ENCODE measurements at regions not wholly inside any gene's neighbourhood (a gene's known extent, or its start where the extent isn't known, plus 50 kb on each side); places are given as distances from the start of the nearest gene placed in this dataset.

- DNase-seq, result no peak
These were observed 79.1 kb downstream of the ZNF365 start for GRCh38 chr10:62453274-62453673.

DNA sequence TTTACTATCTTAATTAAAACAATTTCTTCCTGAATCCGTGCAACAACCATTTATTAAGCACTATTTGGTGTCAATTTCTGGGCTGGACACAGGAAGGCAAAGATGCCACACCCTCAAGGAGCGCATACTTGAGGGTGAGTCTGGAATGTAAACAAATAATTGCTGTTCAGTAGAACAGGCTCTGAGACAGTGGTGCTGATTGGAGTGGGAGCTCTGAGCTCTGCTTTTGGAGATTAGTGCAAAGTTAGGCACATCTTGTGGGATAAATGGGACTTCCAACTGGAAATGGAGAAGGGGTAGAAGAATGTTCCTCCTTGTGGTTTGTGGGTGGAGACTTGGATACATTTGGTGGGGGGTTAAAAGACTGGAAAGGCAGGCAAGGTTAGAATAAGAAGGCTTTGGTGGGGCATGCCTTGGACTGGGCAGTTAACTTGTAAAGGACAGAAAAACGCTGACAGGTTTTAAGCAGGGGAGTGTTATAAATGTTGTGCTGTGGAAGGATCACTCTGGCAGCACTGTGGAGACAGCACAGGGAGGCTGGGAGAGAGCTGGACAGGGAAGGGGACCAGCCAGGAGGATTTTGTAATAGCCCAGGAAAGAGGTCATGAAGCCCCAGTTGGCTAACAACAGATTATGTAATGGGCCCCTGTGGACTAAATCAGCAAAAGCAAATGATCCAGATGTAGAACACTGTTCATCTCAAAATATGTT is 80.7 kb downstream of the ZNF365 start:
- no peak for DNase-seq

- no peak for DNase-seq
These were observed 82.5 kb downstream of the ZNF365 start for GRCh38 chr10:62456611-62457101.

DNA sequence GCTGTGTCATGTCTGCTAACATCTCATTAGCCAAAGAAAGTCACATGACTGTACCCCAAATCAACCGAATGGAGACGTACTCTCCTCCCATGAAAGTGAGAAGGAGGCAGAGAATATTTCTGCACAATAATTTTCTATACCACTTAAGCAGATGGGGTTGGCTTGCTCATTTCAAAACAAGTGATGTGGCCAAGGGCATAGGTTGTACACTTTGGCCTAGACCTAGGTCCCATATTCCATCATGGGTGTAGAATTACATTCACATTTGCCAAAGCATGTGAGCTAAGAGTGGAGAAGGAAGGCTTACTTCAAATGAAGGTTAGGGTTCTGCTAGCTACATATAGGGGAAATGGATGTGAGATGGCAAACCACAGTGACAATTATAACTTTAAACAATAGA is 83.0 kb downstream of the ZNF365 start:
- DNase-seq, result no peak

DNA sequence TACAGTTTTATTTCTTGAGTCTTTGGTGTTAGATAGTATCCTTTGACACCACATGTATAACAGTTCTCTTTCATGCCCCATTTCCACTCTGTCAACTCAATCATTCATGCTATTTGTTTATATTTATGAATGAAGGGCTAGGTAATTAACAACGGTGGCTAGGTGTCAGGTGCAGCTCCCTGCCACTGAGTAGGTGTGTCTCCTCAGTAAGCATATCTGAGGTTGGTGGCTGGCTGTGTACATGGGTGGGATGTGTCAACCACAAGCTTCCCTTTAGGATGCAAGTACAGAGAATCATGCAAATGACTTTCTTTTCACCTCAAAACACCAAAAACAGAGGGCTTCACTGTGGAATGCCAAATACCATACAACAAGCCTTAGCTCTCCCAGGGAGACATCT is 83.4 kb downstream of the ZNF365 start:
- DNase-seq, result no peak

GRCh38 chr10:62459072-62459471 is 84.9 kb downstream of the ZNF365 start:
- DNase-seq, result no peak

- no peak for DNase-seq
These were observed 85.3 kb downstream of the ZNF365 start for GRCh38 chr10:62459500-62459899.

GRCh38 chr10:62460393-62460792 is 86.2 kb downstream of the ZNF365 start:
- DNase-seq, result no peak

- DNase-seq, result no peak
These were observed 87.0 kb downstream of the ZNF365 start for GRCh38 chr10:62461120-62461519.

GRCh38 chr10:62462461-62462860 is 88.3 kb downstream of the ZNF365 start:
- DNase-seq, result no peak

DNA sequence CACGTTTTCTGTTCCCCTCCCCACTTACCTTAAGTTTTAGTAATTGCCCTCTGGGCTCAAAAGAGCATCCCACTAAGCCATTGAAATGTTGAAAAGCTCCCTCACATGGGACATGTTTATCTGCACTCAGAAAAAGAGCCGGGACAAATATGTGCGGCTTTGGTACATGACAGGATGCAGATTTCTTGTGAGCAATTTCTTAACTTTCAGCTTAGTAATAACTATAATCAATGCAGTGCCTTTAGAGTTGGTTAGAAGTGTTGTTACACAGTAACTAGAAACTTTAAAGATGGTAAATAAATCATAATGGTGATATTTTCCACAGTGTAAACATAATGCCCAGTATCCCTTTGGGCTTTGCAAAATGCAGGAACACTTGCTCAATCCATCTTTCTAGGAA is 89.2 kb downstream of the ZNF365 start:
- no peak for DNase-seq

GRCh38 chr10:62464308-62464707 is 90.1 kb downstream of the ZNF365 start:
- DNase-seq, result no peak

GRCh38 chr10:62466590-62466989 is 92.4 kb downstream of the ZNF365 start:
- DNase-seq, result no peak

- DNase-seq, result no peak
These were observed 93.4 kb downstream of the ZNF365 start for GRCh38 chr10:62467527-62467926.

DNA sequence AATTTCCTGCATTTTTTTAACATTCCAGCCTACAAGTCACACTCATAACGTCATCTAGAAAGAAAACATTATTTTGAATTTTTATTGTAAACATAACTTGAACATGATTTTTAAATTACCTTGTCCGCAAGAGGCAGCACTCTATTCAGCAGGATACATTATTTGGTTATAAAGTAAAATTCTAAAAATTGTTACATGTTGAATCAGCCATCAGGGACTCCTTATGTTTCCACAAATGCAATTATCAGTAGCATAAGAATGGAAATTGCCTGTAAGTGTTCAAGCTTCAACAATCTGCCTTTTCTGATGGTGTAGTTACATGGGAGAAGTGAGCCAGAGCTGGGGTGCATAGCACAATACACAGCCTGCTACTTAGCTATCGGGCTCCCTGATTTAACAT is 97.5 kb downstream of the ZNF365 start:
- DNase-seq, result no peak

- DNase-seq, result no peak
These were observed 99.1 kb downstream of the ZNF365 start for GRCh38 chr10:62473241-62473640.

DNA sequence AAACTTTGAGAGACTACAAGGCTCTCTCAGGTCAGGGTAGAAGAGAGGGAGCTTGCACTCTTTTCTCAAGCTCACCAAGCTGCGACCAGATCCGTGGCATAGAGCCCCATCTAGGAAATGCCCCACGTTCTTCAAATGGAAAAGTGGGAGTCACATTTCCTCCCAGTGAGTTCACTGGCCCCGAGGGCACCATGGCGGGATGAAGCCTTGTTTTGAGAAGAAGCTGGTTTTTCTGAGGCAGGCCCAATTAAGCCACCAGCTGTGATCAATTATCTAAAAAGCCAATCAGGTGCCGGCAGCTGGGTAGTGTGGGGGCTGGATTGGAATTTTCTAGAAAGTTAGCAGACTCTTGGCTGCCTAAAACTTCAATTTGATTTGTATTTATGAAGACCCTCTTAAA is 101.4 kb downstream of the ZNF365 start:
- no peak for DNase-seq

DNA sequence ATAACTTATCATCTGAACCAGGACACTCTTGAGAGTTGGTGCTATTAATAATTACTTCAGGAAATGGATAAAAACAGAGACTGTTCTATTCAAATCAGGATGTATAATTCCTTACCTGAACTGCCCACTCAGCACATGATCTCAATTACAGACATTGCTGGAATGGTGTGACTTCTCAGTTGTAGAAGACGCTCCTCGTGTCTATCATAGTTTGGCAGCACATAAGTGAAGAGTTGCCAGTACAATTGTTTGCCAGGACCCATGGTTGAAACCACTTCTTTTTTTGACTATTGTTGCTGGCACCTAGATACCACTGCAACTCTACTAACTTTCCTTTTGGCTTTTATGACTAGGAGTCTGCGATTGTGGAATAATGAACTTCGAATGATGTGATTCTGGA is 105.4 kb downstream of the ZNF365 start:
- DNase-seq, result no peak

DNA sequence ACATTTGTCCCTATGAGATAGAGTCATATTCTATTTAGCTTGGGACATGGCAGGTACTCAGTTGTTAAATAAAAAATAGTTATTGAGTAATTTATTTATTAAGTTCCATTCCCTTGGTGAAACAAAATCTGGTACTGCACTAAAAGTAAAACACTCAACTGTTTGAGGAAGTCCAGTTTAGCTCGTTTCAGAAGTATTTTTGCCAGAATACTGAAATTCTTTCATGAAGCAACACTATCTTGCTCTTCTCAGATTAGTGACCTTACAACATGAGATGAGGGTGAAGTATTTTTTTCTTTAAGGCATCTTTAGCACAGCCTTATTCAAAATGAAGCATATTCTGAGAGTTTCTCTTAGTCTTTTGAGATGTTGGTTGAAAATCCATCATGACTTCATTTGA is 106.0 kb downstream of the ZNF365 start:
- DNase-seq, result no peak

DNA sequence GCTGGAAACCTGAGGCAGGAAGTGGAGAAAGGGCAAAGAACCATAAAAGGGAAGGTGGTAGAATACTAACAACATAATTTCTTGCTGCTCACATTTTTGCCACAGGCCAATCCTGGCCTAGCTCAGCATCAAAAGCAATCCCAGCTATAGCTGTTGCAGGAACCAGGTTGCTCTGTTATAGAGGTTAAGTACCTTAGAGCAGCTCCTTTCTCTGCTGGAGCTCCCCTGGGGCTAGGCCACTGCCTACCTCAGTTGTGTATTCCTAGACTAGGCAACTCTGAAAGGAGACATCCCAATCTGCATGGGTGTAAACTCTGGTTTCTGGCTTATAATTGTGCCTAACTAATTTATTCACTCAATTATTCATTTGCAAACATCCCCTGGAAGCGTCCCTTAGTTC is 108.4 kb downstream of the ZNF365 start:
- no peak for DNase-seq

DNA sequence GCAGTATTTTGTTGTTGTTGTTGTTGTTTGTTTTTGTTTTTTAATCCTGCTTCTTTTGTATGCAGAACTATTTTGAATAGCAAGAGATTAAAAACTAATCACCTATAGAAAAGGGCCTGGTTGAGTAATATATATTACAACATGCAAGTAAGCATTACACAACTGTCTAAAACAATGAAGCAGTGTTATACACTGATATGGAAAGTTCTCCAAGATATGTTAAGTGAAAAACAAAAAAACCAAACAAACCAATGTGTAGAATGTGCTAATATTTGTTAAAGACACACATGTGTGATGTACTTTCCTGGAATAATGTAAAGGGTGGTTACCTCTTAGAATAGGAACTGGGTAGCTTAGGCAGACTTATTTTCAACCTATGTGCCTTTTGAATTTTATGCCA is 117.4 kb downstream of the ZNF365 start:
- DNase-seq, result no peak

DNA sequence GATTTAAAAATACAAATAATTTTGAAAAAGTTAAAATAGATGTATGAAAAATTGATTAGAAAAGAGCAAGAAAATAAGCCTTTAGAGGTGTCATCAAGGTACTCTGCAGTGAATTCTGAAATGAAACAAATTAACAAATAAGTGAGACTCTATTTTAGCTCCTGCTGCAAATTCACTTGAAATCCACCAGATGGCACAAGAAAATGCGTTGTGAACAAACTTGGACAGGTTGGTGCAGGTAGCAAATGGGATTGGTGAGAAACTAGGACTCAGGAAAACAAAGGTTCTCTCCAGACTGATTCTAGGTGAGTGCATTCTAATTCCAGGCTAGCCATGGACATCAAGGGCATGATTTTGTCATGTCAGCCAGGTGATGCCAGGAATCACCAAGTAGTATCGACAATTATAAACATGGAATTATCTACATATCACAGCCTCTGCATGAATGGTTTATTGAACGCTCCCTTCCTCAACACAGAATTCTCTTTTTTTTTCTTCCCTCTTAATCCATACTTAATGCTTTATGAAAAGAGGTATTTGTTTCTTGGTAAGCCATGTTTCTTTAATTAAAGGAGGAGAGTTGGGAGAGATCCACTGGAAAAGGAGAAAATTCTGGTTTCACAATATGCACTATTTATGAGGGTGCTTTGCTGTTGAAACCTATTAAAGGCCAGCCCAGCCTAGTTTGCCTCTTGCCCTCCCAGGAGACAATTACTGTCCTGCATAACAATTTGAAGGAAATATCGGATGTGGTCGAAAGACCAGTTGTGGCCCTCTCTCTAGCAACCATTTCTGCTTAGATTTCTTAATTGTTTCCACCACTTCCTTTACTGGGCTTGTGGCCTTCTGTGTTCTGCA is 118.1 kb downstream of the ZNF365 start:
- DNase-seq, result no peak

DNA sequence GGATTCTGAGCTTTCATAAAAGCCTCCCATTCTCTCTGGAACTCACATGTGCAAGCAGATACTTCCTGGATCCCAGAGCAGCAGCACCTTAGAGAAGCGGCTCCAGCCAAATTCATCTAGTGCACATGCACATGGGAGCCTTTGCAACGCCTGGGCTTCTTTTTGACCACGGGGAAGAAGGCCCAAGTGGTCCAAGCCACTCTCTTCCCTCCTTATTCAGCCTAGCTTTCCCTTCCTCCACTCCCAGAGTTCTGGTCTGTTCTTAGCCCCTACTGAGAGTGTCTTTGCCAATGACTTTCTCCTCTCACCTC is 118.7 kb downstream of the ZNF365 start:
- no peak for DNase-seq

DNA sequence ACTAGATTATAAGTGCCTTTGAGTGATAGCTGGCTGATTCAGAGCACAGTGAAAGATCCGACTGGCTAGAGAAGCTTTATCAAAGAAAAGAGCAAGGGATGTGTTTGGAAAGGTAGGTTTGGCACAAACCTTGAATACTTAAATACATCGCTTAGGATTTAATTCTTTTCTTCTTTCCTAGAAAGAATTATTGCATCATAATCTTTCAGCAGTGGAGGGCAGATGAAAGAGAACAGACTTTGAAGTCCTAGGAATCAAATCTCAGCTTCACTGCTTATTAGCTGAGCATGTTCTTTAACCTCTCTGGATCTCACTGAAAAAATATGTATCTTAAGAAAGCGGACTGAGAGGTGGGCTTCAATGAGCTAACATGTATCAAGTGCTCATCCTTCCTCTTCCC is 122.8 kb downstream of the ZNF365 start:
- DNase-seq, result no peak

GRCh38 chr10:62498271-62498670 is 124.1 kb downstream of the ZNF365 start:
- DNase-seq, result no peak
